HepG2 (cell line): ENCODE measurements at regions not wholly inside any gene's neighbourhood (a gene's known extent, or its start where the extent isn't known, plus 50 kb on each side); places are given as distances from the start of the nearest gene placed in this dataset.

ENCODE experiments used
- ATAC-seq: fragments of 200-7000 bp; cut with Tn5 transposase; 3 replicates; pipeline ENCODE4 v1.9.1; 2020; ENCODE audit warnings: mild to moderate bottlenecking, moderate library complexity
- BruUV-seq: library from RNA; stranded (reverse); fragments of 400-500 nt; replicated peaks from 2 replicates; lab custom pipeline; 2021; lab: Mats Ljungman, UMichigan
- CTCF ChIA-PET: fragments of 300-600 bp; formaldehyde crosslinking; extraction: SDS; loops from one replicate; lab custom pipeline; 2021; ENCODE audit warnings: low total read pairs, inconsistent platforms, low intra/inter-chr PET ratio; lab: Yijun Ruan, JAX
- POLR2A ChIA-PET: fragments of 350-600 bp; sonication (Branson Sonifier 250); formaldehyde crosslinking; loops from one replicate; lab custom pipeline; 2020; ENCODE audit warnings: antibody characterized with exemption, inconsistent platforms; lab: Yijun Ruan, JAX
- DNase-seq: peaks from one replicate; pipeline ENCODE4 v3.0.0-alpha.2; 2015; ENCODE audit warnings: low spot score
- FAIRE-seq: peaks from 3 replicates; lab custom pipeline; 2011; peaks lifted over from hg19 to GRCh38; lab: Jason Lieb, UNC
- H2AFZ ChIP-seq: one replicate; pipeline ENCODE4 v1.6.1; 2011; ENCODE audit warnings: low read length, inconsistent platforms
- H3K27ac ChIP-seq: fragments of 300-600 bp; 3 replicates; pipeline ENCODE4 v1.8.0; 2011; ENCODE audit warnings: mixed run types, mild to moderate bottlenecking, mixed read lengths, low read length, inconsistent platforms; ENCODE audit not compliant: insufficient read depth; ENCODE audit errors: extremely low read length
- H3K27me3 ChIP-seq, 2 experiments: fragments of 200-600 bp in 1 of 2; 2 replicates in 1 of 2; 3 replicates in 1 of 2; pipeline versions ENCODE4 v1.6.0 to v1.8.0; 2011; ENCODE audit warnings: low read length in 2 of 2, mild to moderate bottlenecking in 2 of 2, moderate library complexity in 2 of 2, inconsistent platforms in 1 of 2; ENCODE audit not compliant: insufficient read depth in 2 of 2, control insufficient read depth in 1 of 2
- H3K36me3 ChIP-seq, 2 experiments: fragments of 200-600 bp in 1 of 2; replicated peaks in 1 of 2; 2 replicates in 1 of 2; 3 replicates in 1 of 2; pipeline versions ENCODE4 v1.5.1 to v1.8.0; 2011; ENCODE audit warnings: low read length in 2 of 2, inconsistent platforms in 1 of 2; ENCODE audit not compliant: insufficient read depth in 2 of 2, control insufficient read depth in 1 of 2
- H3K4me1 ChIP-seq: 2 replicates; pipeline ENCODE4 v1.5.1; 2012; ENCODE audit warnings: low read length, inconsistent platforms; ENCODE audit not compliant: insufficient read depth
- H3K4me2 ChIP-seq: 2 replicates; pipeline ENCODE4 v1.6.0; 2011; ENCODE audit warnings: low read depth, low read length, inconsistent platforms
- H3K4me3 ChIP-seq, 3 experiments: fragments of 200-600 bp in 1 of 3; sonication (generic), shearing (Covaris generic) in 1 of 3; replicated peaks in 1 of 3; 2 replicates each; pipeline ENCODE4 v1.5.1; 2011 to 2016; ENCODE audit warnings: low read length in 3 of 3, inconsistent platforms in 2 of 3, low read depth in 2 of 3, mild to moderate bottlenecking in 2 of 3, control low read depth in 1 of 3, mixed read lengths in 1 of 3; ENCODE audit not compliant: insufficient read depth in 1 of 3
- H3K79me2 ChIP-seq: one replicate; pipeline ENCODE4 v1.6.1; 2011; ENCODE audit warnings: low read length, inconsistent platforms; ENCODE audit not compliant: insufficient read depth
- H3K9ac ChIP-seq: 2 replicates; pipeline ENCODE4 v1.6.0; 2011; ENCODE audit warnings: mild to moderate bottlenecking, low read depth, low read length, inconsistent platforms; ENCODE audit not compliant: insufficient read depth
- H3K9me3 ChIP-seq: 2 replicates; pipeline ENCODE4 v1.5.1; 2012; ENCODE audit warnings: mild to moderate bottlenecking, low read length
- H4K20me1 ChIP-seq: 2 replicates; pipeline ENCODE4 v1.6.0; 2011; ENCODE audit warnings: inconsistent platforms, mild to moderate bottlenecking, low read length, moderate library complexity; ENCODE audit not compliant: insufficient read depth
- DPF2 ChIP-seq: sonication (generic); formaldehyde crosslinking; IDR thresholded peaks from 2 replicates; pipeline ENCODE4 v1.4.0; 2020; ENCODE audit warnings: mild to moderate bottlenecking, low read depth, missing genetic modification reagents, borderline replicate concordance
- E2F2 ChIP-seq: sonication (generic); formaldehyde crosslinking; IDR thresholded peaks from 2 replicates; pipeline ENCODE4 v1.4.0; 2020; ENCODE audit warnings: missing genetic modification reagents, borderline replicate concordance
- IKZF1 ChIP-seq: fragments of 450-650 bp; IDR thresholded peaks from 2 replicates; pipeline ENCODE4 v1.7.1; 2016
- SMC3 ChIP-seq: IDR thresholded peaks from 2 replicates; pipeline ENCODE4 v1.6.1; 2011; ENCODE audit warnings: low read length, improper control_type of control experiment
- SOX6 ChIP-seq, 2 experiments: fragments of 450-650 bp in 1 of 2; sonication (generic) in 1 of 2; formaldehyde crosslinking in 1 of 2; IDR thresholded peaks; 2 replicates each; pipeline versions ENCODE4 v1.4.0 to v1.6.1; 2017 to 2020; ENCODE audit warnings: antibody characterized with exemption in 1 of 2, mild to moderate bottlenecking in 1 of 2, missing genetic modification reagents in 1 of 2
- STAG1 ChIP-seq: sonication (generic); formaldehyde crosslinking; IDR thresholded peaks from 2 replicates; pipeline ENCODE4 v1.4.0; 2020; ENCODE audit warnings: missing genetic modification reagents
- ZNF17 ChIP-seq: sonication (generic); formaldehyde crosslinking; IDR thresholded peaks from 2 replicates; pipeline ENCODE4 v1.5.0; 2020; ENCODE audit warnings: mild to moderate bottlenecking, missing genetic modification reagents
- ZNF572 ChIP-seq: sonication (generic); formaldehyde crosslinking; IDR thresholded peaks from 2 replicates; pipeline ENCODE4 v1.5.1; 2020; ENCODE audit warnings: mild to moderate bottlenecking, missing genetic modification reagents
- WGBS: methylation state at CpG from one replicate; pipeline ENCODE4 v1.1.6; 2017; ENCODE audit warnings: low lambda C conversion rate; 5-methylcytosine and 5-hydroxymethylcytosine counted together
- in situ Hi-C: cut with HindIII; loops from 2 replicates; pipeline ENCODE4 v1.10.0; 2017; ENCODE audit warnings: low pct_unique_long_range_greater_than_20kb; ENCODE audit not compliant: extremely low pct_ligation_motif_present
- intact Hi-C: fragments of 100-400 bp; cut with micrococcal nuclease; formaldehyde crosslinking; loops from one replicate; pipeline ENCODE4 v1.10.0; 2022; ENCODE audit not compliant: unreplicated experiment
- TF ChIP-seq, protein P1 (sequence below): IDR thresholded peaks from 2 replicates; pipeline ENCODE4 v1.6.1; 2016; ENCODE audit warnings: missing compliant biosample characterization, missing genetic modification reagents, borderline replicate concordance
- TF ChIP-seq, protein P2 (sequence below): sonication (generic); formaldehyde crosslinking; conservative IDR thresholded peaks from 2 replicates; pipeline ENCODE4 v1.4.0; 2020; ENCODE audit warnings: missing genetic modification reagents
- TF ChIP-seq, protein P3 (sequence below): sonication (generic); formaldehyde crosslinking; IDR thresholded peaks from 2 replicates; pipeline ENCODE4 v1.5.0; 2020; ENCODE audit warnings: mild to moderate bottlenecking, missing genetic modification reagents, moderate library complexity

DNA sequence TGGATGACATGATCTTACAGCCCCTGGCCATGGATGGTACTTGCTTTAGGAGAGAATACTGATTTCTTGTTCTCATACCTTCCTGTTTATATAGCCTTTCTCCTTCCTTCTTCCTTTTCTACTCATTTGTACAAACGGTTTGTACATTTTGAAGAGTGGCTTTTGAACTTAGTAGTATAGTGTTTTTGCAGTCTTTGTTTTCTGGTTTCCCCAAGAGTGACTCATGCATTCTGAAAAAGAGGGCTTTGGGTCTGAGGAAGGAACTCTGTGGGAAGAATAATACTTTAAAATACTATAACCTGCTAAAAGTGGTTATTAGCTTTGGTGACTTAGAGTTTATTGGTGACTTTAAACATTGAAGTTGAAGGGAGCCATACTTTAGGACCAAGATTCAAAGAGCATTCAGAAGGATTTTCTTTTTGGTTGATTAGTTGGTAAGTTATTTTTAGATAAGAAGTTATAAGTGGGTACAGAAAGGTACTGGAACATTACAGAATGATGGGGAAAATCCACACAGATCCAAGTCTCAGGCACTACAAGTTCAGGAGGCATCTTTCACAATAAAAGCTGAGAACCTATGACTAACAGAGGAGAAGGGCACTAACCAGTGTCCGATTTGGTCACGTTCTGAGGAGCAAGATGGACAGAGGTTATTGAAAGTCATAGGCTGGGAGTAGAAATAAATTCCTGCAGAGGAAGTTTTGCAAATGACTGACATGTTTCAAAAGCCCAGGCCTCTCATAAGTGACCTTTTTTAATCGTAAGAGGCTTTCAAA is 369.6 kb upstream of the AZI2 start (continued):
- TF ChIP-seq SOX6 (IDR thresholded peaks at IDR 0.05) (no peak), SOX6 (CRISPR knock-in tag; IDR thresholded peaks at IDR 0.05) (no peak)
- TF ChIP-seq, protein P1, sequence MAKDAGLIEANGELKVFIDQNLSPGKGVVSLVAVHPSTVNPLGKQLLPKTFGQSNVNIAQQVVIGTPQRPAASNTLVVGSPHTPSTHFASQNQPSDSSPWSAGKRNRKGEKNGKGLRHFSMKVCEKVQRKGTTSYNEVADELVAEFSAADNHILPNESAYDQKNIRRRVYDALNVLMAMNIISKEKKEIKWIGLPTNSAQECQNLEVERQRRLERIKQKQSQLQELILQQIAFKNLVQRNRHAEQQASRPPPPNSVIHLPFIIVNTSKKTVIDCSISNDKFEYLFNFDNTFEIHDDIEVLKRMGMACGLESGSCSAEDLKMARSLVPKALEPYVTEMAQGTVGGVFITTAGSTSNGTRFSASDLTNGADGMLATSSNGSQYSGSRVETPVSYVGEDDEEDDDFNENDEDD (CRISPR knock-in tag) = no peak

GRCh38 chr3:28726840-28727239 is 378.2 kb upstream of the AZI2 start:
- peak; percentile 40 for FAIRE-seq

More at GRCh38 chr3:28726840-28727239, 378.2 kb upstream of the AZI2 start:
- Histone ChIP-seq H3K27me3 (no peaks in the 10 kb centered on the region), H3K36me3 (no peaks in the 10 kb centered on the region), H3K4me1 (no peaks in the 10 kb centered on the region), H3K79me2 (no peaks in the 10 kb centered on the region), H4K20me1 (no peaks in the 10 kb centered on the region), H2AFZ (no peak overlapping the region), H3K4me3 (no peak overlapping the region), H3K27ac (no peak overlapping the region), H3K9me3 (0 out of 2 replicates have a peak, but pooled peaks cover 8% of the 10 kb centered on the region), H3K4me2 (no peak overlapping the region), H3K9ac (no peak overlapping the region)
- DNase-seq (peak; percentile 10), ATAC-seq (peak; percentile 84)
- BruUV-seq = no TSS peak
- in situ Hi-C loops (no loop called here), intact Hi-C loops (loop anchor here (1.0 kb wide), 2 partner anchors 60 to 251 kb away; no protein-coding TSS in a partner anchor)
- TF ChIP-seq ZNF572 (CRISPR knock-in tag) (no peak), E2F2 (CRISPR knock-in tag) (no peak), DPF2 (CRISPR knock-in tag) (no peak), STAG1 (CRISPR knock-in tag) (peak; percentile 34; the same call in 1 of the 2 replicates), IKZF1 (no peak), ZNF17 (CRISPR knock-in tag) (no peak), SMC3 (peak; percentile 31; the same call in 1 of the 2 replicates)
- TF ChIP-seq, protein P2, sequence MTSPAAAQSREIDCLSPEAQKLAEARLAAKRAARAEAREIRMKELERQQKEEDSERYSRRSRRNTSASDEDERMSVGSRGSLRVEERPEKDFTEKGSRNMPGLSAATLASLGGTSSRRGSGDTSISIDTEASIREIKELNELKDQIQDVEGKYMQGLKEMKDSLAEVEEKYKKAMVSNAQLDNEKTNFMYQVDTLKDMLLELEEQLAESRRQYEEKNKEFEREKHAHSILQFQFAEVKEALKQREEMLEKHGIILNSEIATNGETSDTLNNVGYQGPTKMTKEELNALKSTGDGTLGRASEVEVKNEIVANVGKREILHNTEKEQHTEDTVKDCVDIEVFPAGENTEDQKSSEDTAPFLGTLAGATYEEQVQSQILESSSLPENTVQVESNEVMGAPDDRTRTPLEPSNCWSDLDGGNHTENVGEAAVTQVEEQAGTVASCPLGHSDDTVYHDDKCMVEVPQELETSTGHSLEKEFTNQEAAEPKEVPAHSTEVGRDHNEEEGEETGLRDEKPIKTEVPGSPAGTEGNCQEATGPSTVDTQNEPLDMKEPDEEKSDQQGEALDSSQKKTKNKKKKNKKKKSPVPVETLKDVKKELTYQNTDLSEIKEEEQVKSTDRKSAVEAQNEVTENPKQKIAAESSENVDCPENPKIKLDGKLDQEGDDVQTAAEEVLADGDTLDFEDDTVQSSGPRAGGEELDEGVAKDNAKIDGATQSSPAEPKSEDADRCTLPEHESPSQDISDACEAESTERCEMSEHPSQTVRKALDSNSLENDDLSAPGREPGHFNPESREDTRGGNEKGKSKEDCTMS (CRISPR knock-in tag) = no peak
- TF ChIP-seq, protein P3, sequence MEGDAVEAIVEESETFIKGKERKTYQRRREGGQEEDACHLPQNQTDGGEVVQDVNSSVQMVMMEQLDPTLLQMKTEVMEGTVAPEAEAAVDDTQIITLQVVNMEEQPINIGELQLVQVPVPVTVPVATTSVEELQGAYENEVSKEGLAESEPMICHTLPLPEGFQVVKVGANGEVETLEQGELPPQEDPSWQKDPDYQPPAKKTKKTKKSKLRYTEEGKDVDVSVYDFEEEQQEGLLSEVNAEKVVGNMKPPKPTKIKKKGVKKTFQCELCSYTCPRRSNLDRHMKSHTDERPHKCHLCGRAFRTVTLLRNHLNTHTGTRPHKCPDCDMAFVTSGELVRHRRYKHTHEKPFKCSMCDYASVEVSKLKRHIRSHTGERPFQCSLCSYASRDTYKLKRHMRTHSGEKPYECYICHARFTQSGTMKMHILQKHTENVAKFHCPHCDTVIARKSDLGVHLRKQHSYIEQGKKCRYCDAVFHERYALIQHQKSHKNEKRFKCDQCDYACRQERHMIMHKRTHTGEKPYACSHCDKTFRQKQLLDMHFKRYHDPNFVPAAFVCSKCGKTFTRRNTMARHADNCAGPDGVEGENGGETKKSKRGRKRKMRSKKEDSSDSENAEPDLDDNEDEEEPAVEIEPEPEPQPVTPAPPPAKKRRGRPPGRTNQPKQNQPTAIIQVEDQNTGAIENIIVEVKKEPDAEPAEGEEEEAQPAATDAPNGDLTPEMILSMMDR (CRISPR knock-in tag) = peak; percentile 46
- POLR2A ChIA-PET = no interaction called here
- CTCF ChIA-PET = interaction anchor here (1.1 kb wide), 1 partner anchor 251 kb away, joined by 3 read pairs; no protein-coding TSS in a partner anchor
- 4% methylated on average over 3 of the region's 3 CpGs for WGBS
